SK-N-SH (cell line): ENCODE measurements at regions not wholly inside any gene's neighbourhood (a gene's known extent, or its start where the extent isn't known, plus 50 kb on each side); places are given as distances from the start of the nearest gene placed in this dataset.

Experiments used
- CTCF ChIA-PET: fragments of 300-600, 350-600 bp; formaldehyde crosslinking; extraction: SDS; loops from one replicate; lab custom pipeline; 2021; lab: Yijun Ruan, JAX
- POLR2A ChIA-PET: fragments of 350-600 bp; sonication (Branson Sonifier 250); formaldehyde crosslinking; extraction: SDS; loops from one replicate; lab custom pipeline; 2020; ENCODE audit warnings: antibody characterized with exemption, inconsistent platforms; lab: Yijun Ruan, JAX
- DNase-seq: peaks from one replicate; pipeline ENCODE4 v3.0.0; 2012
- H2AFZ ChIP-seq: fragments of 200-600 bp; sonication (generic); 2 replicates; pipeline ENCODE4 v1.8.1; 2016; ENCODE audit warnings: antibody characterized with exemption, mild to moderate bottlenecking, low read depth
- H3F3A ChIP-seq: fragments of 200-600 bp; sonication (generic); replicated peaks from 2 replicates; pipeline ENCODE3; 2016; ENCODE audit warnings: antibody characterized with exemption, mild to moderate bottlenecking; ENCODE audit not compliant: insufficient read depth
- H3K27ac ChIP-seq, 2 experiments: fragments of 200-500 bp in 1 of 2; fragments of 200-600 bp in 1 of 2; sonication (Bioruptor generic) in 1 of 2; sonication (generic), shearing (Covaris generic) in 1 of 2; 2 replicates each; pipeline versions ENCODE4 v1.5.1 to v1.6.1; 2014 to 2016; ENCODE audit warnings: low read depth in 2 of 2, inconsistent platforms in 1 of 2, low read length in 1 of 2, mild to moderate bottlenecking in 1 of 2, mixed read lengths in 1 of 2
- H3K27me3 ChIP-seq: fragments of 200-600 bp; sonication (generic), shearing (Covaris generic); 2 replicates; pipeline ENCODE4 v1.6.1; 2016; ENCODE audit warnings: mixed run types; ENCODE audit not compliant: insufficient read depth
- H3K36me3 ChIP-seq, 2 experiments: fragments of 200-500 bp in 1 of 2; fragments of 200-600 bp in 1 of 2; sonication (Bioruptor generic) in 1 of 2; sonication (generic) in 1 of 2; replicated peaks in 1 of 2; 2 replicates each; pipeline versions ENCODE3 to v1.5.1; 2014 to 2016; ENCODE audit warnings: low read length in 1 of 2, mild to moderate bottlenecking in 1 of 2; ENCODE audit not compliant: insufficient read depth in 2 of 2, control insufficient read depth in 1 of 2
- H3K4me1 ChIP-seq, 2 experiments: fragments of 200-500 bp in 1 of 2; fragments of 200-600 bp in 1 of 2; sonication (Bioruptor generic) in 1 of 2; sonication (generic), shearing (Covaris generic) in 1 of 2; 2 replicates each; pipeline versions ENCODE4 v1.5.1 to v1.6.1; 2014 to 2016; ENCODE audit warnings: low read depth in 1 of 2, low read length in 1 of 2, mixed run types in 1 of 2; ENCODE audit not compliant: insufficient read depth in 2 of 2, control insufficient read depth in 1 of 2
- H3K4me2 ChIP-seq: fragments of 200-600 bp; sonication (generic), shearing (Covaris generic); 2 replicates; pipeline ENCODE4 v1.6.1; 2017; ENCODE audit warnings: mixed run types
- H3K4me3 ChIP-seq, 2 experiments: fragments of 200-500 bp in 1 of 2; fragments of 200-600 bp in 1 of 2; sonication (Bioruptor generic) in 1 of 2; sonication (generic), shearing (Covaris generic) in 1 of 2; 2 replicates each; pipeline versions ENCODE4 v1.5.1 to v1.8.1; 2014 to 2016; ENCODE audit warnings: low read depth in 2 of 2, inconsistent platforms in 1 of 2, low read length in 1 of 2, mild to moderate bottlenecking in 1 of 2, mixed read lengths in 1 of 2, moderate library complexity in 1 of 2
- H3K79me2 ChIP-seq: fragments of 200-600 bp; sonication (generic); 2 replicates; pipeline ENCODE4 v1.8.1; 2017; ENCODE audit warnings: mild to moderate bottlenecking; ENCODE audit not compliant: insufficient read depth
- H3K9ac ChIP-seq: fragments of 200-600 bp; sonication (generic); 2 replicates; pipeline ENCODE4 v1.6.1; 2017; ENCODE audit warnings: mixed run types
- H3K9me2 ChIP-seq: fragments of 200-600 bp; sonication (generic); 2 replicates; pipeline ENCODE4 v1.6.1; 2017; ENCODE audit warnings: mixed run types
- H3K9me3 ChIP-seq: fragments of 200-600 bp; sonication (generic); 2 replicates; pipeline ENCODE4 v1.6.1; 2017; ENCODE audit warnings: mixed run types, mild to moderate bottlenecking, moderate library complexity
- H4K20me1 ChIP-seq: fragments of 200-600 bp; sonication (generic); 2 replicates; pipeline ENCODE4 v1.6.1; 2017; ENCODE audit warnings: mild to moderate bottlenecking, mixed run types; ENCODE audit not compliant: insufficient read depth
- EZH2phosphoT487 ChIP-seq: fragments of 200-600 bp; sonication (generic); IDR thresholded peaks from 2 replicates; pipeline ENCODE4 v1.6.1; 2017; ENCODE audit warnings: low read depth, mixed run types, mild to moderate bottlenecking, antibody characterized with exemption, moderate library complexity, borderline replicate concordance
- FOXJ3 ChIP-seq: sonication (generic); formaldehyde crosslinking; IDR thresholded peaks from 2 replicates; pipeline ENCODE4 v1.5.1; 2020; ENCODE audit warnings: mild to moderate bottlenecking, missing genetic modification reagents
- GATA2 ChIP-seq: sonication (generic); formaldehyde crosslinking; IDR thresholded peaks from 2 replicates; pipeline ENCODE4 v1.5.0; 2020; ENCODE audit warnings: mild to moderate bottlenecking, missing genetic modification reagents
- JUND ChIP-seq: IDR thresholded peaks from 2 replicates; pipeline ENCODE4 v1.4.0; 2012
- NFIC ChIP-seq: IDR thresholded peaks from 2 replicates; pipeline ENCODE4 v1.4.0; 2012; ENCODE audit warnings: borderline replicate concordance
- POLR2AphosphoS5 ChIP-seq: IDR thresholded peaks from 2 replicates; pipeline ENCODE4 v1.6.1; 2012; ENCODE audit warnings: low read depth, low read length
- RCOR1 ChIP-seq: fragments of 150-350 bp; IDR thresholded peaks from 2 replicates; pipeline ENCODE4 v1.6.1; 2017; ENCODE audit warnings: antibody characterized with exemption, low read length
- RFX5 ChIP-seq: IDR thresholded peaks from 2 replicates; pipeline ENCODE4 v1.6.1; 2012; ENCODE audit warnings: mild to moderate bottlenecking, improper control_type of control experiment, low read length
- SIN3A ChIP-seq: IDR thresholded peaks from 2 replicates; pipeline ENCODE4 v1.6.1; 2012; ENCODE audit warnings: low read depth, mild to moderate bottlenecking, low read length, moderate library complexity, borderline replicate concordance
- TCF12 ChIP-seq: IDR thresholded peaks from 2 replicates; pipeline ENCODE4 v1.4.0; 2012
- TEAD4 ChIP-seq: IDR thresholded peaks from 2 replicates; pipeline ENCODE4 v1.4.0; 2012; ENCODE audit warnings: mild to moderate bottlenecking, borderline replicate concordance; ENCODE audit not compliant: insufficient read depth
- WGBS: methylation state at CpG from one replicate; pipeline ENCODE4 v1.1.6; 2017; ENCODE audit warnings: low lambda C conversion rate; 5-methylcytosine and 5-hydroxymethylcytosine counted together
- TF ChIP-seq, protein P1 (sequence below): fragments of 200-600 bp; sonication (generic); IDR thresholded peaks from 2 replicates; pipeline ENCODE4 v1.6.1; 2017; ENCODE audit warnings: antibody characterized with exemption, mild to moderate bottlenecking, moderate library complexity
- TF ChIP-seq, protein P2 (sequence below): IDR thresholded peaks from 2 replicates; pipeline ENCODE4 v1.6.1; 2012; ENCODE audit warnings: mild to moderate bottlenecking, low read depth, low read length, moderate library complexity
- TF ChIP-seq, protein P3 (sequence below): IDR thresholded peaks from 2 replicates; pipeline ENCODE4 v1.4.0; 2012; ENCODE audit warnings: low read depth
- TF ChIP-seq, protein P4 (sequence below): fragments of 150-350 bp; IDR thresholded peaks from 2 replicates; pipeline ENCODE4 v1.6.1; 2017; ENCODE audit warnings: antibody characterized with exemption, low read length, low read depth, borderline replicate concordance
- TF ChIP-seq, protein P5 (sequence below): IDR thresholded peaks from 2 replicates; pipeline ENCODE4; 2012
- TF ChIP-seq, protein P6 (sequence below): IDR thresholded peaks from 2 replicates; pipeline ENCODE4 v1.4.0; 2012; ENCODE audit warnings: low read depth, borderline replicate concordance

DNA sequence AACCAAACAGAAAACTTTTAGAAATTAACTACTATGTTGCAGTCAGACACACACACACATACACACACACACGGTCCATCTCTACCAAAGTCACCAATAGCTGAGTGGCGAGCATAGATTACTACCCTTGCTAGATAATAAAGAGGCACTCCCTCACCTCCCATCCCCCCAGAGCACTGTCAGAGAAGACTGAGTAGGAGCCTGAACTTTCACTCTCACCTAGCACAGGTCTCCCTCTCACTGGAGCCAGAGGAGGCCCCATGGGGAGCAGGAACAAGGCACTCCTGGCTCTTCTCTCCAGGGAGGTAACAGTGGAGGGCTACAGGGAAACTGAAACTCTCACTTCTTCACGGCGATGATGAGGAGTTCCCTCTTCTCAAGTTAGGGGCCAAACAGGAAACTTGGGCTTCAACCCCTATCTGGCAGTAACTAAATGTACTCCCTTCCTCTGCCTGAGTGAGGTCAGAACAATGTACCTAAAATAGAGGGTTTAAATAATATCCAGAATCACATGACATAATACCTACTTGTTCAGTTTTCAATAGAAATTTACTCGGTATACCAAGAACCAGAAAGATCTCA lies 975.3 kb upstream of the GBE1 start:
- H2AFZ ChIP-seq: no peak overlapping the region
- no peak for DNase-seq
- no peaks in the 10 kb centered on the region for H3F3A ChIP-seq
- no peaks in the 10 kb centered on the region for H3K27me3 ChIP-seq
- H3K9me3 ChIP-seq: no peaks in the 10 kb centered on the region
- H3K9me2 ChIP-seq: no peaks in the 10 kb centered on the region
- no peak overlapping the region for H3K4me2 ChIP-seq
- no peaks in the 10 kb centered on the region for H3K79me2 ChIP-seq
- no peaks in the 10 kb centered on the region for H3K4me1 ChIP-seq
- POLR2A ChIA-PET: no interaction called here
- WGBS: 27% methylated on average over 5 of the region's 5 CpGs
- H3K9ac ChIP-seq: no peak overlapping the region
- no peaks in the 10 kb centered on the region for H4K20me1 ChIP-seq
- no peak overlapping the region; a peak in 1 of 4 replicates for H3K4me3 ChIP-seq
- no peak overlapping the region for H3K27ac ChIP-seq
- TF ChIP-seq, protein P1, sequence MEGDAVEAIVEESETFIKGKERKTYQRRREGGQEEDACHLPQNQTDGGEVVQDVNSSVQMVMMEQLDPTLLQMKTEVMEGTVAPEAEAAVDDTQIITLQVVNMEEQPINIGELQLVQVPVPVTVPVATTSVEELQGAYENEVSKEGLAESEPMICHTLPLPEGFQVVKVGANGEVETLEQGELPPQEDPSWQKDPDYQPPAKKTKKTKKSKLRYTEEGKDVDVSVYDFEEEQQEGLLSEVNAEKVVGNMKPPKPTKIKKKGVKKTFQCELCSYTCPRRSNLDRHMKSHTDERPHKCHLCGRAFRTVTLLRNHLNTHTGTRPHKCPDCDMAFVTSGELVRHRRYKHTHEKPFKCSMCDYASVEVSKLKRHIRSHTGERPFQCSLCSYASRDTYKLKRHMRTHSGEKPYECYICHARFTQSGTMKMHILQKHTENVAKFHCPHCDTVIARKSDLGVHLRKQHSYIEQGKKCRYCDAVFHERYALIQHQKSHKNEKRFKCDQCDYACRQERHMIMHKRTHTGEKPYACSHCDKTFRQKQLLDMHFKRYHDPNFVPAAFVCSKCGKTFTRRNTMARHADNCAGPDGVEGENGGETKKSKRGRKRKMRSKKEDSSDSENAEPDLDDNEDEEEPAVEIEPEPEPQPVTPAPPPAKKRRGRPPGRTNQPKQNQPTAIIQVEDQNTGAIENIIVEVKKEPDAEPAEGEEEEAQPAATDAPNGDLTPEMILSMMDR: no peak
- no peak for TF ChIP-seq TEAD4
- TF ChIP-seq, protein P2, sequence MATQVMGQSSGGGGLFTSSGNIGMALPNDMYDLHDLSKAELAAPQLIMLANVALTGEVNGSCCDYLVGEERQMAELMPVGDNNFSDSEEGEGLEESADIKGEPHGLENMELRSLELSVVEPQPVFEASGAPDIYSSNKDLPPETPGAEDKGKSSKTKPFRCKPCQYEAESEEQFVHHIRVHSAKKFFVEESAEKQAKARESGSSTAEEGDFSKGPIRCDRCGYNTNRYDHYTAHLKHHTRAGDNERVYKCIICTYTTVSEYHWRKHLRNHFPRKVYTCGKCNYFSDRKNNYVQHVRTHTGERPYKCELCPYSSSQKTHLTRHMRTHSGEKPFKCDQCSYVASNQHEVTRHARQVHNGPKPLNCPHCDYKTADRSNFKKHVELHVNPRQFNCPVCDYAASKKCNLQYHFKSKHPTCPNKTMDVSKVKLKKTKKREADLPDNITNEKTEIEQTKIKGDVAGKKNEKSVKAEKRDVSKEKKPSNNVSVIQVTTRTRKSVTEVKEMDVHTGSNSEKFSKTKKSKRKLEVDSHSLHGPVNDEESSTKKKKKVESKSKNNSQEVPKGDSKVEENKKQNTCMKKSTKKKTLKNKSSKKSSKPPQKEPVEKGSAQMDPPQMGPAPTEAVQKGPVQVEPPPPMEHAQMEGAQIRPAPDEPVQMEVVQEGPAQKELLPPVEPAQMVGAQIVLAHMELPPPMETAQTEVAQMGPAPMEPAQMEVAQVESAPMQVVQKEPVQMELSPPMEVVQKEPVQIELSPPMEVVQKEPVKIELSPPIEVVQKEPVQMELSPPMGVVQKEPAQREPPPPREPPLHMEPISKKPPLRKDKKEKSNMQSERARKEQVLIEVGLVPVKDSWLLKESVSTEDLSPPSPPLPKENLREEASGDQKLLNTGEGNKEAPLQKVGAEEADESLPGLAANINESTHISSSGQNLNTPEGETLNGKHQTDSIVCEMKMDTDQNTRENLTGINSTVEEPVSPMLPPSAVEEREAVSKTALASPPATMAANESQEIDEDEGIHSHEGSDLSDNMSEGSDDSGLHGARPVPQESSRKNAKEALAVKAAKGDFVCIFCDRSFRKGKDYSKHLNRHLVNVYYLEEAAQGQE: no peak
- no peak for TF ChIP-seq RFX5
- TF ChIP-seq JUND: no peak
- TF ChIP-seq, protein P3, sequence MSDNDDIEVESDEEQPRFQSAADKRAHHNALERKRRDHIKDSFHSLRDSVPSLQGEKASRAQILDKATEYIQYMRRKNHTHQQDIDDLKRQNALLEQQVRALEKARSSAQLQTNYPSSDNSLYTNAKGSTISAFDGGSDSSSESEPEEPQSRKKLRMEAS: no peak
- CTCF ChIA-PET: no interaction called here
- H3K36me3 ChIP-seq: no peaks in the 10 kb centered on the region

DNA sequence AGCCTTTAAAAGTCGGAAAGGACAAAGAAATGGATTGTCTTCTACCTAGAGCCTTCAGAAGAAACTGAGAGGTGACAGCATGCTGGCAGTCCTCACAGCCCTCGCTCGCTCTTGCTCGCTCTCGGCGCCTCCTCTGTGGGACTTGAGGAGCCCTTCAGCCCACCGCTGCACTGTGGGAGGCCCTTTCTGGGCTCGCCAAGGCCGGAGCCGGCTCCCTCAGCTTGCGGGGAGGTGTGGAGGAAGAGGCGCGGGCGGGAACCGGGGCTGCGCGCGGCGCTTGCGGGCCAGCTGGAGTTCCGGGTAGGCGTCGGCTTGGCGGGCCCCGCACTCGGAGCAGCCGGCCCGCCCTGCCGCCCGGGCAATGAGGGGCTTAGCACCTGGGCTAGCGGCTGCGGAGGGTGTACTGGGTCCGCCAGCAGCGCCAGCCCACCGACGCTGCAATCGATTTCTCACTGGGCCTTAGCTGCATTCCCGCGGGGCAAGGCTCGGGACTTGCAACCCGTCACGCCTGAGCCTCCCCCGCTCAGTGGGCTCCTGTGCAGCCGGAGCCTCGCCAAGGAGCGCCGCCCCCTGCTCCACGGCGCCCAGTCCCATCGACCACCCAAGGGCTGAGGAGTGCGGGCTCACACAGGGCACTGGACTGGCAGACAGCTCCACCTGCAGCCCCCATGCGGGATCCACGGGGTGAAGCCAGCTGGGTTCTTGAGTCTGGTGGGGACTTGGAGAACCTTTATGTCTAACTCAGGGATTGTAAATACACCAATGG lies 953.8 kb upstream of the GBE1 start:
- Histone ChIP-seq H3K9me3 (no peaks in the 10 kb centered on the region), H3K9me2 (no peaks in the 10 kb centered on the region), H3F3A (no peaks in the 10 kb centered on the region), H3K9ac (no peak overlapping the region), H2AFZ (no peak overlapping the region), H3K4me1 (no peaks in the 10 kb centered on the region), H3K36me3 (no peaks in the 10 kb centered on the region), H3K79me2 (no peaks in the 10 kb centered on the region), H3K27ac (no peak overlapping the region), H3K4me3 (no peak overlapping the region), H4K20me1 (no peaks in the 10 kb centered on the region), H3K27me3 (no peaks in the 10 kb centered on the region), H3K4me2 (no peak overlapping the region)
- 58% methylated on average over 25 of the region's 53 CpGs for WGBS
- ChIA-PET POLR2A (no interaction called here), CTCF (interaction anchor here (0.7 kb wide), 1 partner anchor 11 kb away, joined by 3 read pairs; no protein-coding TSS in a partner anchor)
- DNase-seq: no peak
- TF ChIP-seq EZH2phosphoT487: no peak
- no peak for TF ChIP-seq NFIC
- TF ChIP-seq, protein P4, sequence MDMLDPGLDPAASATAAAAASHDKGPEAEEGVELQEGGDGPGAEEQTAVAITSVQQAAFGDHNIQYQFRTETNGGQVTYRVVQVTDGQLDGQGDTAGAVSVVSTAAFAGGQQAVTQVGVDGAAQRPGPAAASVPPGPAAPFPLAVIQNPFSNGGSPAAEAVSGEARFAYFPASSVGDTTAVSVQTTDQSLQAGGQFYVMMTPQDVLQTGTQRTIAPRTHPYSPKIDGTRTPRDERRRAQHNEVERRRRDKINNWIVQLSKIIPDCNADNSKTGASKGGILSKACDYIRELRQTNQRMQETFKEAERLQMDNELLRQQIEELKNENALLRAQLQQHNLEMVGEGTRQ: no peak
- no peak for TF ChIP-seq GATA2 (CRISPR knock-in tag)
- TF ChIP-seq, protein P5, sequence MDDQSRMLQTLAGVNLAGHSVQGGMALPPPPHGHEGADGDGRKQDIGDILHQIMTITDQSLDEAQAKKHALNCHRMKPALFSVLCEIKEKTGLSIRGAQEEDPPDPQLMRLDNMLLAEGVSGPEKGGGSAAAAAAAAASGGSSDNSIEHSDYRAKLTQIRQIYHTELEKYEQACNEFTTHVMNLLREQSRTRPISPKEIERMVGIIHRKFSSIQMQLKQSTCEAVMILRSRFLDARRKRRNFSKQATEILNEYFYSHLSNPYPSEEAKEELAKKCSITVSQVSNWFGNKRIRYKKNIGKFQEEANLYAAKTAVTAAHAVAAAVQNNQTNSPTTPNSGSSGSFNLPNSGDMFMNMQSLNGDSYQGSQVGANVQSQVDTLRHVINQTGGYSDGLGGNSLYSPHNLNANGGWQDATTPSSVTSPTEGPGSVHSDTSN: no peak
- TF ChIP-seq SIN3A: no peak
- TF ChIP-seq RCOR1: no peak
- no peak for TF ChIP-seq FOXJ3 (CRISPR knock-in tag)
- TF ChIP-seq, protein P6, sequence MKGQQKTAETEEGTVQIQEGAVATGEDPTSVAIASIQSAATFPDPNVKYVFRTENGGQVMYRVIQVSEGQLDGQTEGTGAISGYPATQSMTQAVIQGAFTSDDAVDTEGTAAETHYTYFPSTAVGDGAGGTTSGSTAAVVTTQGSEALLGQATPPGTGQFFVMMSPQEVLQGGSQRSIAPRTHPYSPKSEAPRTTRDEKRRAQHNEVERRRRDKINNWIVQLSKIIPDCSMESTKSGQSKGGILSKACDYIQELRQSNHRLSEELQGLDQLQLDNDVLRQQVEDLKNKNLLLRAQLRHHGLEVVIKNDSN: no peak
- TF ChIP-seq, protein P3: no peak
- no peak for TF ChIP-seq TCF12
- TF ChIP-seq POLR2AphosphoS5: no peak
